ENCODE measurements at regions not wholly inside any gene's neighbourhood (a gene's known extent, or its start where the extent isn't known, plus 50 kb on each side); places are given as distances from the start of the nearest gene placed in this dataset.

- BruUV-seq (replicated peaks): no TSS peak
- H2BK15ac ChIP-seq (ENCODE audit: low read depth, low read length): no peak overlapping the region
- POLR2A ChIA-PET (ENCODE audit: unreplicated experiment): no interaction called here
These were observed 204.8 kb upstream of the MEF2C start for GRCh38 chr5:89087551-89088318.

More at GRCh38 chr5:89087551-89088318, 204.8 kb upstream of the MEF2C start:
- CTCF ChIA-PET: no interaction called here
- no peak overlapping the region for H3K4ac ChIP-seq (ENCODE audit: low read depth, low read length)
- H2AK5ac ChIP-seq (ENCODE audit: low read depth, low read length): no peak overlapping the region
- H4K20me1 ChIP-seq (ENCODE audit: insufficient read depth, low read length): no peaks in the 10 kb centered on the region
- H3K27ac ChIP-seq (ENCODE audit: insufficient read depth, low read length): no peak overlapping the region
- H3K4me2 ChIP-seq (ENCODE audit: low read depth, low read length): no peak overlapping the region
- no peak overlapping the region for H3K9ac ChIP-seq (ENCODE audit: low read depth, low read length)
- intact Hi-C loops (cut with micrococcal nuclease): no loop called here
- H3K4me3 ChIP-seq (ENCODE audit: insufficient read depth, low read depth, low read length): no peak overlapping the region
- H2AFZ ChIP-seq (replicated peaks; ENCODE audit: low read length, poor library complexity): no peak overlapping the region
- no peak overlapping the region for H4K91ac ChIP-seq (ENCODE audit: insufficient read depth, low read depth, low read length)
- 82% methylated on average over 4 of the region's 12 CpGs; no CpG with 5 or more reads in 1 of the 2 experiments for WGBS, 2 experiments (ENCODE audit: extremely low coverage in 2 of 2, insufficient read length in 1 of 2)
- H3K18ac ChIP-seq (ENCODE audit: low read depth, low read length): no peak overlapping the region
- DNase-seq (no peak), ATAC-seq (ENCODE audit: low read depth) (no peak)
- H3K14ac ChIP-seq (replicated peaks; ENCODE audit: low read depth, low read length): no peak overlapping the region
- TF ChIP-seq CHD1 (IDR thresholded peaks at IDR 0.05; ENCODE audit: low read depth, low read length) (no peak), CTCF (conservative IDR thresholded peaks at IDR 0.05; ENCODE audit: low read depth, low read length) (no peak), FOS (IDR thresholded peaks at IDR 0.05; ENCODE audit: low read depth, low read length) (no peak), RFX5 (IDR thresholded peaks at IDR 0.05; ENCODE audit: low read depth, low read length) (no peak), SMC3 (IDR thresholded peaks at IDR 0.05; ENCODE audit: low read depth, low read length) (no peak), POLR2A (IDR thresholded peaks at IDR 0.05; ENCODE audit: low read depth, low read length) (no peak), CEBPB (IDR thresholded peaks at IDR 0.05; ENCODE audit: low read depth, low read length) (no peak), RCOR1 (IDR thresholded peaks at IDR 0.05; ENCODE audit: insufficient replicate concordance, low read length) (no peak), MAZ (IDR thresholded peaks at IDR 0.05; ENCODE audit: borderline replicate concordance, low read depth, low read length) (no peak), ELK1 (IDR thresholded peaks at IDR 0.05; ENCODE audit: borderline replicate concordance, low read depth, low read length) (no peak), MXI1 (IDR thresholded peaks at IDR 0.05; ENCODE audit: borderline replicate concordance, low read depth, low read length) (no peak), MAFK (IDR thresholded peaks at IDR 0.05; ENCODE audit: low read depth, low read length) (no peak), BHLHE40 (IDR thresholded peaks at IDR 0.05; ENCODE audit: low read depth, low read length) (no peak)
- H2BK20ac ChIP-seq (ENCODE audit: low read depth, low read length): no peak overlapping the region
- H3K9me3 ChIP-seq (ENCODE audit: control insufficient read depth, insufficient read depth, low read length): no peaks in the 10 kb centered on the region
- H2BK120ac ChIP-seq (ENCODE audit: low read depth, low read length): no peak overlapping the region
- H4K5ac ChIP-seq (ENCODE audit: low read depth, low read length): no peak overlapping the region
- H3K79me1 ChIP-seq (ENCODE audit: low read depth in 1 of 2, low read length in 2 of 2): no peaks in the 10 kb centered on the region
- in situ Hi-C loops (cut with MboI; ENCODE audit: low sequenced_read_pairs): no loop called here
- H3K9me1 ChIP-seq (ENCODE audit: insufficient read depth, low read length): no peaks in the 10 kb centered on the region
- dilution Hi-C loops (cut with HindIII; ENCODE audit: low sequenced_read_pairs, unreplicated experiment): no loop called here
- H2AK9ac ChIP-seq (replicated peaks; ENCODE audit: low read depth, low read length, poor library complexity): no peak overlapping the region
- H3K23ac ChIP-seq (ENCODE audit: low read depth, low read length): no peak overlapping the region
- H3K27me3 ChIP-seq (ENCODE audit: control insufficient read depth, insufficient read depth, low read length): no peaks in the 10 kb centered on the region
- no peak overlapping the region for H2BK5ac ChIP-seq (ENCODE audit: low read depth, low read length, poor library complexity, severe bottlenecking)
- H3K4me1 ChIP-seq (ENCODE audit: control insufficient read depth, insufficient read depth, low read length): no peaks in the 10 kb centered on the region
- H4K8ac ChIP-seq (ENCODE audit: low read depth in 2 of 2, low read length in 2 of 2): no peak overlapping the region
- H3K36me3 ChIP-seq (ENCODE audit: control insufficient read depth, insufficient read depth, low read length): no peaks in the 10 kb centered on the region
- no peak overlapping the region for H3K56ac ChIP-seq (ENCODE audit: extremely low read depth, insufficient read depth, low read length)
